ENCODE measurements at regions not wholly inside any gene's neighbourhood (a gene's known extent, or its start where the extent isn't known, plus 50 kb on each side); places are given as distances from the start of the nearest gene placed in this dataset.

DNA sequence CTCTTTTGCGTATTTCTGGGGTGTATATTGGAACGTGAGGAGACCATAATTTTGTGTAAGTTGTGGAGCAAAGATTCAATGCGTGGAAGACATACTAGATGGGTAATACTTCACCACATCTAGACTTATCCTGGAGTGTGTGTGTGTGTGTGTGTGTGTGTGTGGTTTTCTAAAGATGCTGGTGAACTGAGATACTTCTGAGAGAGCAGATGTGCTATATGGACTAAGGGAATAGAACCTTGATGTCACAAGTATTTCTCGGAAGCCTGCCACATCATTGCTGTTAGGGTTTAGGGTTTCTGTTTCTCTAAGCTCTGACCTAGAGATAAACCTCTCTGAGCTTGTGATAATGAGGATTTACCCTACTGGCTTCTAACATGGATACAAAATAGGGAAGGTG is 138.8 kb downstream of the DACT1 start:
- BruUV-seq (replicated peaks): no TSS peak
- no peaks in the 10 kb centered on the region for H3K79me2 ChIP-seq (ENCODE audit: insufficient read depth, low read length)
- no peak overlapping the region for H3K4me2 ChIP-seq (ENCODE audit: low read length)
- CTCF ChIA-PET: no interaction called here
- ATAC-seq: no peak
- peaks cover 0 to 16% of the 10 kb centered on the region in 2 experiments; a peak in 3 of 4 replicates for H3K4me1 ChIP-seq (ENCODE audit: control insufficient read depth in 1 of 2, insufficient read depth in 2 of 2, low read length in 2 of 2)
- intact Hi-C loops (cut with micrococcal nuclease): no loop called here
- no peaks in the 10 kb centered on the region for H3K9me2 ChIP-seq (ENCODE audit: insufficient read depth)
- no peak overlapping the region for H3K27ac ChIP-seq (ENCODE audit: low read depth, low read length)
- RAD21 ChIA-PET (ENCODE audit: low non-redundant PET in 1 of 2, low total read pairs in 2 of 2, uncharacterized antibody in 2 of 2, unreplicated experiment in 2 of 2): no interaction called here
- no peaks in the 10 kb centered on the region for H3K9me3 ChIP-seq (ENCODE audit: control insufficient read depth in 1 of 2, insufficient read depth in 1 of 2, low read depth in 1 of 2, low read length in 2 of 2)
- TF ChIP-seq FOSL1 (IDR thresholded peaks at IDR 0.05; ENCODE audit: low read depth) (no peak), EGR1 (IDR thresholded peaks at IDR 0.05; ENCODE audit: low read depth) (no peak), SP1 (IDR thresholded peaks at IDR 0.05; ENCODE audit: low read depth) (no peak), EZH2phosphoT487 (IDR thresholded peaks at IDR 0.05; ENCODE audit: borderline replicate concordance) (no peak), CEBPB (IDR thresholded peaks at IDR 0.05; ENCODE audit: low read depth) (no peak), ELF1 (IDR thresholded peaks at IDR 0.05; ENCODE audit: borderline replicate concordance, low read depth) (no peak), EZH2 (IDR thresholded peaks at IDR 0.05) (no peak), POLR2A (IDR thresholded peaks at IDR 0.05; ENCODE audit: borderline replicate concordance, extremely low read depth, insufficient read depth, insufficient read length) (no peak), SRF (IDR thresholded peaks at IDR 0.05; ENCODE audit: low read depth) (no peak), ZFX (IDR thresholded peaks at IDR 0.05) (no peak)
- TF ChIP-seq, protein P1, sequence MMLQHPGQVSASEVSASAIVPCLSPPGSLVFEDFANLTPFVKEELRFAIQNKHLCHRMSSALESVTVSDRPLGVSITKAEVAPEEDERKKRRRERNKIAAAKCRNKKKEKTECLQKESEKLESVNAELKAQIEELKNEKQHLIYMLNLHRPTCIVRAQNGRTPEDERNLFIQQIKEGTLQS (IDR thresholded peaks at IDR 0.05): no peak
- no peak overlapping the region for H3K4me3 ChIP-seq (replicated peaks in 1 of 2; ENCODE audit: low read depth in 1 of 2, low read length in 2 of 2)
- no peak overlapping the region for H2AFZ ChIP-seq (ENCODE audit: low read depth, low read length, poor library complexity, severe bottlenecking)
- H3K27me3 ChIP-seq (ENCODE audit: insufficient read depth, low read length): no peaks in the 10 kb centered on the region; the same call in 1 of the 2 replicates
- no peaks in the 10 kb centered on the region for H3K36me3 ChIP-seq (ENCODE audit: control insufficient read depth in 1 of 2, insufficient read depth in 2 of 2, low read length in 2 of 2)
- POLR2A ChIA-PET: no interaction called here
- no peaks in the 10 kb centered on the region for H4K20me1 ChIP-seq (ENCODE audit: insufficient read depth)
- H3K9ac ChIP-seq (ENCODE audit: low read length): no peak overlapping the region
- no peak for DNase-seq (ENCODE audit: low read depth, low spot score)

DNA sequence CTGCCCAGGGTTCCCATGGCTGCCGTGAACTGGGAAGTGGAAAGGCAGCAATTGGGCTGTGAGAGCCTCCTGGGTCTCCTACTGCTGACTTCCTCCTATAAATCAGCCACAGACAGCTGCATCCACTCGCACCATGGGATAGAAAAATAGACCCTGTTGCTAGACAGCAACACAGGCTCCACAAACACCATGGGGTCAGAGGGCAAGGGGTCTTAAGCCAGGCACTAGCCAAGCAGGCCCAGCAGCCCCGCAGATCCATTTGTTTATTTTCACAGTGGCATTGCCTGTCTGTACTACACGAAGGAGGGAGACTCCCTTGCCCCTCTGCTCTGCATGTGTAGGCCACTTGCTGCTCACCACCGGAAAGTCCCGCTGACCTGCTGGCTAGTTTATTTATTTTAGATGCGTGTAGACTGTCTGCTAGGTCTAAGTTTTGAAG is 139.8 kb downstream of the DACT1 start:
- BruUV-seq (replicated peaks): no TSS peak
- peaks cover 0 to 15% of the 10 kb centered on the region in 2 experiments; a peak in 3 of 4 replicates for H3K4me1 ChIP-seq (ENCODE audit: control insufficient read depth in 1 of 2, insufficient read depth in 2 of 2, low read length in 2 of 2)
- DNase-seq (ENCODE audit: low read depth, low spot score): no peak
- no peaks in the 10 kb centered on the region; the same call in 1 of the 2 replicates for H3K27me3 ChIP-seq (ENCODE audit: insufficient read depth, low read length)
- no peak overlapping the region for H2AFZ ChIP-seq (ENCODE audit: low read depth, low read length, poor library complexity, severe bottlenecking)
- H3K36me3 ChIP-seq (ENCODE audit: control insufficient read depth in 1 of 2, insufficient read depth in 2 of 2, low read length in 2 of 2): no peaks in the 10 kb centered on the region
- H3K9me3 ChIP-seq (ENCODE audit: control insufficient read depth in 1 of 2, insufficient read depth in 1 of 2, low read depth in 1 of 2, low read length in 2 of 2): no peaks in the 10 kb centered on the region
- CTCF ChIA-PET: no interaction called here
- no peaks in the 10 kb centered on the region for H3K79me2 ChIP-seq (ENCODE audit: insufficient read depth, low read length)
- no peak overlapping the region for H3K4me2 ChIP-seq (ENCODE audit: low read length)
- ATAC-seq: no peak
- intact Hi-C loops (cut with micrococcal nuclease): no loop called here
- POLR2A ChIA-PET: no interaction called here
- no peaks in the 10 kb centered on the region for H4K20me1 ChIP-seq (ENCODE audit: insufficient read depth)
- H3K27ac ChIP-seq (ENCODE audit: low read depth, low read length): no peak overlapping the region
- H3K4me3 ChIP-seq (replicated peaks in 1 of 2; ENCODE audit: low read depth in 1 of 2, low read length in 2 of 2): no peak overlapping the region
- no peak overlapping the region for H3K9ac ChIP-seq (ENCODE audit: low read length)
- no peaks in the 10 kb centered on the region for H3K9me2 ChIP-seq (ENCODE audit: insufficient read depth)
- RAD21 ChIA-PET (ENCODE audit: low non-redundant PET in 1 of 2, low total read pairs in 2 of 2, uncharacterized antibody in 2 of 2, unreplicated experiment in 2 of 2): no interaction called here
- no peak for TF ChIP-seq CEBPB (IDR thresholded peaks at IDR 0.05; ENCODE audit: low read depth)
- TF ChIP-seq EZH2phosphoT487 (IDR thresholded peaks at IDR 0.05; ENCODE audit: borderline replicate concordance): no peak
- TF ChIP-seq, protein P2, sequence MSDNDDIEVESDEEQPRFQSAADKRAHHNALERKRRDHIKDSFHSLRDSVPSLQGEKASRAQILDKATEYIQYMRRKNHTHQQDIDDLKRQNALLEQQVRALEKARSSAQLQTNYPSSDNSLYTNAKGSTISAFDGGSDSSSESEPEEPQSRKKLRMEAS (IDR thresholded peaks at IDR 0.05): no peak
- TF ChIP-seq, protein P3, sequence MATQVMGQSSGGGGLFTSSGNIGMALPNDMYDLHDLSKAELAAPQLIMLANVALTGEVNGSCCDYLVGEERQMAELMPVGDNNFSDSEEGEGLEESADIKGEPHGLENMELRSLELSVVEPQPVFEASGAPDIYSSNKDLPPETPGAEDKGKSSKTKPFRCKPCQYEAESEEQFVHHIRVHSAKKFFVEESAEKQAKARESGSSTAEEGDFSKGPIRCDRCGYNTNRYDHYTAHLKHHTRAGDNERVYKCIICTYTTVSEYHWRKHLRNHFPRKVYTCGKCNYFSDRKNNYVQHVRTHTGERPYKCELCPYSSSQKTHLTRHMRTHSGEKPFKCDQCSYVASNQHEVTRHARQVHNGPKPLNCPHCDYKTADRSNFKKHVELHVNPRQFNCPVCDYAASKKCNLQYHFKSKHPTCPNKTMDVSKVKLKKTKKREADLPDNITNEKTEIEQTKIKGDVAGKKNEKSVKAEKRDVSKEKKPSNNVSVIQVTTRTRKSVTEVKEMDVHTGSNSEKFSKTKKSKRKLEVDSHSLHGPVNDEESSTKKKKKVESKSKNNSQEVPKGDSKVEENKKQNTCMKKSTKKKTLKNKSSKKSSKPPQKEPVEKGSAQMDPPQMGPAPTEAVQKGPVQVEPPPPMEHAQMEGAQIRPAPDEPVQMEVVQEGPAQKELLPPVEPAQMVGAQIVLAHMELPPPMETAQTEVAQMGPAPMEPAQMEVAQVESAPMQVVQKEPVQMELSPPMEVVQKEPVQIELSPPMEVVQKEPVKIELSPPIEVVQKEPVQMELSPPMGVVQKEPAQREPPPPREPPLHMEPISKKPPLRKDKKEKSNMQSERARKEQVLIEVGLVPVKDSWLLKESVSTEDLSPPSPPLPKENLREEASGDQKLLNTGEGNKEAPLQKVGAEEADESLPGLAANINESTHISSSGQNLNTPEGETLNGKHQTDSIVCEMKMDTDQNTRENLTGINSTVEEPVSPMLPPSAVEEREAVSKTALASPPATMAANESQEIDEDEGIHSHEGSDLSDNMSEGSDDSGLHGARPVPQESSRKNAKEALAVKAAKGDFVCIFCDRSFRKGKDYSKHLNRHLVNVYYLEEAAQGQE (IDR thresholded peaks at IDR 0.05; ENCODE audit: low read depth): no peak
- TF ChIP-seq SP1 (IDR thresholded peaks at IDR 0.05; ENCODE audit: low read depth): no peak
- no peak for TF ChIP-seq SIN3A (IDR thresholded peaks at IDR 0.05; ENCODE audit: low read depth)
- TF ChIP-seq POLR2A (IDR thresholded peaks at IDR 0.05; ENCODE audit: borderline replicate concordance, extremely low read depth, insufficient read depth, insufficient read length): no peak
- TF ChIP-seq TCF7L2 (IDR thresholded peaks at IDR 0.05; ENCODE audit: borderline replicate concordance, extremely low read depth, insufficient read depth, insufficient read length): no peak
- no peak for TF ChIP-seq RAD21 (IDR thresholded peaks at IDR 0.05; ENCODE audit: low read depth)
- TF ChIP-seq EZH2 (IDR thresholded peaks at IDR 0.05): no peak
- TF ChIP-seq, protein P4, sequence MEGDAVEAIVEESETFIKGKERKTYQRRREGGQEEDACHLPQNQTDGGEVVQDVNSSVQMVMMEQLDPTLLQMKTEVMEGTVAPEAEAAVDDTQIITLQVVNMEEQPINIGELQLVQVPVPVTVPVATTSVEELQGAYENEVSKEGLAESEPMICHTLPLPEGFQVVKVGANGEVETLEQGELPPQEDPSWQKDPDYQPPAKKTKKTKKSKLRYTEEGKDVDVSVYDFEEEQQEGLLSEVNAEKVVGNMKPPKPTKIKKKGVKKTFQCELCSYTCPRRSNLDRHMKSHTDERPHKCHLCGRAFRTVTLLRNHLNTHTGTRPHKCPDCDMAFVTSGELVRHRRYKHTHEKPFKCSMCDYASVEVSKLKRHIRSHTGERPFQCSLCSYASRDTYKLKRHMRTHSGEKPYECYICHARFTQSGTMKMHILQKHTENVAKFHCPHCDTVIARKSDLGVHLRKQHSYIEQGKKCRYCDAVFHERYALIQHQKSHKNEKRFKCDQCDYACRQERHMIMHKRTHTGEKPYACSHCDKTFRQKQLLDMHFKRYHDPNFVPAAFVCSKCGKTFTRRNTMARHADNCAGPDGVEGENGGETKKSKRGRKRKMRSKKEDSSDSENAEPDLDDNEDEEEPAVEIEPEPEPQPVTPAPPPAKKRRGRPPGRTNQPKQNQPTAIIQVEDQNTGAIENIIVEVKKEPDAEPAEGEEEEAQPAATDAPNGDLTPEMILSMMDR (IDR thresholded peaks at IDR 0.05 in 2 of 3, conservative IDR thresholded peaks at IDR 0.05 in 1 of 3; ENCODE audit: borderline replicate concordance in 1 of 3, insufficient read depth in 1 of 3, low read depth in 2 of 3, low read length in 2 of 3): no peak
